ENCODE measurements at regions not wholly inside any gene's neighbourhood (a gene's known extent, or its start where the extent isn't known, plus 50 kb on each side); places are given as distances from the start of the nearest gene placed in this dataset.

DNA sequence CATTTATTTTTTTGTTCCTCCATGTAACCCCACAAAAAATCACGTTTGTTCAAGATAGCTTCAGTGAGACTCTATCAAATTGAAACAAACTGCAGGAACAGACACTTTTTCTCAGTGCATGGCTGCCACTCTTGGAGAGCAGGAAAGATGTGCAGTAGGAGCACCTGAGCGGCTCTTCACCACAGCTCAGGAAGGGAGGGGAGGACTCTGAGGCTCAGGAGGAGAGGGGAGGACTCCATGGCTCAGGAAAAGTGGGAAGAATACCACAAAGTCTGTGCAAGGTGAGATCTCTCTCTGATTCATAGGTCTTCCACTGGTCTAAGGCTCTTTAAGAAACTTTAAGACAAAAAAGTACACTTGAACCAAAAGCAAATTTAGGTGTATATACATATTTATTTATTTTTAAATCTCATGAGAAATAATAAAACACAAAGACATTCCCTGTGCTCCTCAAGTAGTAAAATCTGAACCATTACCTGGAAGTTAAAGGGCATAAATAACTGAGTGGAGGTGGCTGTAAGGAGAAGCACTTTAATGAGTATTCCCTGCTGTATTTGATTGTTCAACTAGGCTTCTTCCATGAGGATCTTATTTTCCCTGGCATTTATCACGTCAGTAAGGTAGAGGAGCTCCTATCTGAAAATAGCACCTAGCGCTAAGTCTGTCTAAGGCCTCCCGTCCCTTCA, 69.2 kb upstream of the CCN6 start:
- no peaks in the 10 kb centered on the region for H3K79me2 ChIP-seq (ENCODE audit: control insufficient read depth, insufficient read depth, low read length)
- H3K4me2 ChIP-seq (ENCODE audit: extremely low read depth, insufficient read depth, low read length) = no peak overlapping the region
- TF ChIP-seq EZH2 (IDR thresholded peaks at IDR 0.05; ENCODE audit: low read length, missing control alignments) = no peak
- TF ChIP-seq, protein P1, sequence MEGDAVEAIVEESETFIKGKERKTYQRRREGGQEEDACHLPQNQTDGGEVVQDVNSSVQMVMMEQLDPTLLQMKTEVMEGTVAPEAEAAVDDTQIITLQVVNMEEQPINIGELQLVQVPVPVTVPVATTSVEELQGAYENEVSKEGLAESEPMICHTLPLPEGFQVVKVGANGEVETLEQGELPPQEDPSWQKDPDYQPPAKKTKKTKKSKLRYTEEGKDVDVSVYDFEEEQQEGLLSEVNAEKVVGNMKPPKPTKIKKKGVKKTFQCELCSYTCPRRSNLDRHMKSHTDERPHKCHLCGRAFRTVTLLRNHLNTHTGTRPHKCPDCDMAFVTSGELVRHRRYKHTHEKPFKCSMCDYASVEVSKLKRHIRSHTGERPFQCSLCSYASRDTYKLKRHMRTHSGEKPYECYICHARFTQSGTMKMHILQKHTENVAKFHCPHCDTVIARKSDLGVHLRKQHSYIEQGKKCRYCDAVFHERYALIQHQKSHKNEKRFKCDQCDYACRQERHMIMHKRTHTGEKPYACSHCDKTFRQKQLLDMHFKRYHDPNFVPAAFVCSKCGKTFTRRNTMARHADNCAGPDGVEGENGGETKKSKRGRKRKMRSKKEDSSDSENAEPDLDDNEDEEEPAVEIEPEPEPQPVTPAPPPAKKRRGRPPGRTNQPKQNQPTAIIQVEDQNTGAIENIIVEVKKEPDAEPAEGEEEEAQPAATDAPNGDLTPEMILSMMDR (conservative IDR thresholded peaks at IDR 0.05 in 1 of 2, IDR thresholded peaks at IDR 0.05 in 1 of 2; ENCODE audit: low read depth in 1 of 2, low read length in 2 of 2) = no peak
- no peaks in the 10 kb centered on the region for H3K9me3 ChIP-seq (ENCODE audit: control insufficient read depth, insufficient read depth, low read depth, low read length)
- no peak overlapping the region for H3K9ac ChIP-seq (ENCODE audit: insufficient read depth, low read length)
- H3K27me3 ChIP-seq (ENCODE audit: control insufficient read depth, insufficient read depth, low read length) = no peaks in the 10 kb centered on the region
- H3K36me3 ChIP-seq (ENCODE audit: control insufficient read depth, insufficient read depth, low read length) = no peaks in the 10 kb centered on the region
- peaks cover 19% of the 10 kb centered on the region for H3K4me1 ChIP-seq (ENCODE audit: control insufficient read depth, extremely low read depth, insufficient read depth, low read length)
- no peak for DNase-seq (ENCODE audit: low read depth in 2 of 2)
- peak overlapping the region; percentile 36 for H3K27ac ChIP-seq (ENCODE audit: insufficient read depth, low read length)
- H4K20me1 ChIP-seq (ENCODE audit: control insufficient read depth, extremely low read depth, insufficient read depth, low read length) = no peaks in the 10 kb centered on the region
- no peak overlapping the region for H3K4me3 ChIP-seq (replicated peaks in 1 of 4; ENCODE audit: control extremely low read depth in 1 of 4, insufficient read depth in 1 of 4, low read depth in 3 of 4, low read length in 4 of 4)
- no peak overlapping the region for H2AFZ ChIP-seq (ENCODE audit: low read length)

DNA sequence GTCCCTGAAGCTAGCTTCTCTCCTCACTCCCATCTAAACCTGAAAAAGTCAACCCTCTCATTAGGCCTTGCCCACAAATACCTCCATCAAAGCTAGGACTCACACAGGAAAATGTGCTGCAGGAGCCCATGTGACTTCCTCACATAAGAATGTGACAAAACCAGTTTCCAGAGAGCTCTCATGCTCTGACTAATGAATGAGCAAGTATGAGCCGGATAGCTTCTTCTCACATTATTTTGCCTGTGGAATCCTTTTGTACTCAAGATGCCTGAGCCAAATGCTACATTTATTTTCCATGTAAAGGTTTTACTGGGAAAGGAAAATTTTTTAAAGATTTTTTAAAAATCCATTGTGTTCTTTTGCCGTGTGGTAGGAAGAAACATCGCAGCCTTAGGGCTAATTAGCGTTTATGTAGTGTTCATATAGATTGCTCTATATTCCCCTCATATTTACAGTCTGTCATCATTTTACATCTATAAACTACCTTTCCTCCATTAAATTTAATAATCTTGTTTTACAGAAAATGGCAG, 68.6 kb upstream of the CCN6 start:
- DNase-seq (ENCODE audit: low read depth in 2 of 2) = peak; percentile 72 to 99
- no peaks in the 10 kb centered on the region for H3K9me3 ChIP-seq (ENCODE audit: control insufficient read depth, insufficient read depth, low read depth, low read length)
- no peaks in the 10 kb centered on the region for H3K27me3 ChIP-seq (ENCODE audit: control insufficient read depth, insufficient read depth, low read length)
- H3K4me3 ChIP-seq (replicated peaks in 1 of 4; ENCODE audit: control extremely low read depth in 1 of 4, insufficient read depth in 1 of 4, low read depth in 3 of 4, low read length in 4 of 4) = no peak overlapping the region
- no peak overlapping the region for H3K9ac ChIP-seq (ENCODE audit: insufficient read depth, low read length)
- TF ChIP-seq, protein P1 (conservative IDR thresholded peaks at IDR 0.05 in 1 of 2, IDR thresholded peaks at IDR 0.05 in 1 of 2; ENCODE audit: low read depth in 1 of 2, low read length in 2 of 2) = no peak
- TF ChIP-seq EZH2 (IDR thresholded peaks at IDR 0.05; ENCODE audit: low read length, missing control alignments) = no peak
- no peaks in the 10 kb centered on the region for H3K36me3 ChIP-seq (ENCODE audit: control insufficient read depth, insufficient read depth, low read length)
- peak overlapping the region; percentile 46 for H3K27ac ChIP-seq (ENCODE audit: insufficient read depth, low read length)
- no peaks in the 10 kb centered on the region for H3K79me2 ChIP-seq (ENCODE audit: control insufficient read depth, insufficient read depth, low read length)
- no peak overlapping the region for H2AFZ ChIP-seq (ENCODE audit: low read length)
- no peaks in the 10 kb centered on the region for H4K20me1 ChIP-seq (ENCODE audit: control insufficient read depth, extremely low read depth, insufficient read depth, low read length)
- H3K4me1 ChIP-seq (ENCODE audit: control insufficient read depth, extremely low read depth, insufficient read depth, low read length) = peaks cover 13% of the 10 kb centered on the region
- H3K4me2 ChIP-seq (ENCODE audit: extremely low read depth, insufficient read depth, low read length) = no peak overlapping the region

DNA sequence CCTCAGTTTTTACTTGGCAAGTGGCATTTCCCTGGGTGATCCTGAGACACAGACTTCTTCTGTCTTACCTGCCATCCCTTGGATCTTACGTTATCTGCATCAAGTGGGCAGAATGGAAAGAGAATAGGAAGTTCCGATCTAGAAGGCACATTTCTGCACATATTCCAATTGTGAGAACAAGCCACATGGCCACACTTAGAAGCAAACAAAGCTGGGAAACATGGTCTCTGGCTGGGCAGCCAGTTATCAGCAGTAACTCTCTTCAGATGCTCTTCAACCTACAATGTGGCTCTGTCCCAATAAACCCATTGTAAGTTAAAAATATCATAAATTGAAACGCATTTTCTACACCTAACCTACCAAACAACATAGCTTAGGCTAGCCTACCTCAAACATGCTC, 67.3 kb upstream of the CCN6 start:
- Histone ChIP-seq H3K9me3 (ENCODE audit: control insufficient read depth, insufficient read depth, low read depth, low read length) (no peaks in the 10 kb centered on the region), H2AFZ (ENCODE audit: low read length) (no peak overlapping the region), H3K27me3 (ENCODE audit: control insufficient read depth, insufficient read depth, low read length) (no peaks in the 10 kb centered on the region), H3K27ac (ENCODE audit: insufficient read depth, low read length) (no peak overlapping the region), H3K36me3 (ENCODE audit: control insufficient read depth, insufficient read depth, low read length) (no peaks in the 10 kb centered on the region), H3K4me1 (ENCODE audit: control insufficient read depth, extremely low read depth, insufficient read depth, low read length) (peaks cover 7% of the 10 kb centered on the region), H3K79me2 (ENCODE audit: control insufficient read depth, insufficient read depth, low read length) (no peaks in the 10 kb centered on the region), H3K9ac (ENCODE audit: insufficient read depth, low read length) (no peak overlapping the region), H3K4me2 (ENCODE audit: extremely low read depth, insufficient read depth, low read length) (no peak overlapping the region), H3K4me3 (replicated peaks in 1 of 4; ENCODE audit: control extremely low read depth in 1 of 4, insufficient read depth in 1 of 4, low read depth in 3 of 4, low read length in 4 of 4) (no peak overlapping the region), H4K20me1 (ENCODE audit: control insufficient read depth, extremely low read depth, insufficient read depth, low read length) (no peaks in the 10 kb centered on the region)
- TF ChIP-seq, protein P1 (conservative IDR thresholded peaks at IDR 0.05 in 1 of 2, IDR thresholded peaks at IDR 0.05 in 1 of 2; ENCODE audit: low read depth in 1 of 2, low read length in 2 of 2) = no peak
- no peak for TF ChIP-seq EZH2 (IDR thresholded peaks at IDR 0.05; ENCODE audit: low read length, missing control alignments)
- no peak for DNase-seq (ENCODE audit: low read depth in 2 of 2)

All from fibroblast of lung (primary cell).